HUDEP-2 (cell line): ENCODE measurements at regions not wholly inside any gene's neighbourhood (a gene's known extent, or its start where the extent isn't known, plus 50 kb on each side); places are given as distances from the start of the nearest gene placed in this dataset.
A peak's percentile ranks its signal among the peaks of the same experiment; 100 is the strongest.

Experiments
- DNase-seq, 76 experiments: peaks; one replicate each; lab custom pipeline; 2025; ENCODE audit not compliant: unreplicated experiment in 76 of 76; lab: John Stamatoyannopoulos, UW

DNA sequence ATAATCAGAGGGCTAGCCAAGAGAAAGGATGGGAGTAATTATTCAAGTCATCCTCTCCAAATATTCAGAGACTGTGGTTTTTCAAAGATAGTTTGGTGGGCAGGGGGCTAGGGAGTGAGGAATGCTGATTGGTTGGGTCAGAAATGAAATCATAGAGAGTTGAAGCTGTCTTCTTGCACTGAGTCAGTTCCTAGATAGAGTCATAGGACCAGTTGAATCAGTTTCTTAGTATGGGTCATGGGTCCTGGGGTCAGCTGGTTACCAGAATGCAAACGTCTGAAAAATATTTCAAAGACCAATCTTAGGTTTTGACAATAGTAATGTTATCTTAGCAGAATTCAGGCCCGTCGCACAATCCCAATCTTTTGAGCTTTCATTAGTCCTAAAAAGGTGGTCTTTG is 171.4 kb upstream of the SPATS2L start:
- no peak for DNase-seq

DNA sequence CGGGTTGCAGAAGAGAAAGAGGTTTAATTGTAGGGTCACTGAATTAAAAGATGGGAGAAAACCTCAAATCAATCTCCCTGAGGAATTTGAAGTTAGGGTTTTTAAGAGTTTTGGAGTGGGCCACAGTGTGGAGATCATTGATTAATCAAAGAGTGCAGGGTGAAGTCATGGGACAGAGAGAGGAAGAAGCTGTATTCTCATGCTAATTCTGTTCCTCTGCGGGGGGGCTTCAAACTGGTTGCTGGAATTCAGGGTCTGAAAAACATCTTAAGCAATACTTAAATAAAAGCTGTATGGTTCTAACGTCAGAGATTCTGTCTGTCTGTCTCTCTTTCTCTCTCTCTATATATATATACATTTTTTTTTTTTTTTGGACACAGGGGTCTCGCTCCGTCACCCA is 169.8 kb upstream of the SPATS2L start:
- DNase-seq = no peak

DNA sequence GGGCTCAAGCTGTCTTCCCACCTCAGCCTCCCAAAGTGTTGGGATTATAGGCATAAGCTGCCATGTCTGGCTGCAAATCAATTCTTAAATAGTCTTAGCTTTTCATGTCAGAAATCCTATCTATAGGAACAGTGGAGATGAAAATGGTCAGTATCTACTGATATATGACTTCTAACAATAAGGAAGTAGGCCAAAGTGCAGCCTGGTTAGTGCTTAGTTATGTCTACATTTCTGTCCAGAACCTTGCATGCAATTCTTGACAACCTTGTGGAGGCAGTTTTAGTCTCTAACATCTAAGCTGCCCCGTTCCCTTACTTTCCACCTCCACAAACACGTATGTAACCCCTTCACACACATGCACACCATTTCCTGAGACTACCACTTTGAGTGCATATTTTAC is 169.2 kb upstream of the SPATS2L start:
- DNase-seq = no peak

DNA sequence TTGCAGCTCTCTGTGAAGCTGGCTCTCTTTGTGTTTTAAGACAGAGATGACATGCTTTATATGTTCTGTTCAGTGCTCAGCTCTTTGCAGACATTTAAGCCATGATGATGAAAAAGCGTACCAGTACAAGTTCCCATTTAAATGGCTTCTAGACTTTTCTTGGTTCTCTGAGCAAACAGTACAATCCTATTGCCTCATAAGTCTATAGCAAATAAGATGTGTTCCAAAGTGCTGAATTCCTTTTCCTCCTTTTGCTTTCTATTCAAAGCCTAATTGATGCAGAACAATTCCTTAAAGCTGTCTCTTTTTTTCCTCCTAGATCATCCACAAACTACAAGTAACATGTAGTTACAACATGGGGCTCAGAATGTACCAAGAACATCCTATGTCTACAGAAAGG is 168.8 kb upstream of the SPATS2L start:
- DNase-seq = no peak

DNA sequence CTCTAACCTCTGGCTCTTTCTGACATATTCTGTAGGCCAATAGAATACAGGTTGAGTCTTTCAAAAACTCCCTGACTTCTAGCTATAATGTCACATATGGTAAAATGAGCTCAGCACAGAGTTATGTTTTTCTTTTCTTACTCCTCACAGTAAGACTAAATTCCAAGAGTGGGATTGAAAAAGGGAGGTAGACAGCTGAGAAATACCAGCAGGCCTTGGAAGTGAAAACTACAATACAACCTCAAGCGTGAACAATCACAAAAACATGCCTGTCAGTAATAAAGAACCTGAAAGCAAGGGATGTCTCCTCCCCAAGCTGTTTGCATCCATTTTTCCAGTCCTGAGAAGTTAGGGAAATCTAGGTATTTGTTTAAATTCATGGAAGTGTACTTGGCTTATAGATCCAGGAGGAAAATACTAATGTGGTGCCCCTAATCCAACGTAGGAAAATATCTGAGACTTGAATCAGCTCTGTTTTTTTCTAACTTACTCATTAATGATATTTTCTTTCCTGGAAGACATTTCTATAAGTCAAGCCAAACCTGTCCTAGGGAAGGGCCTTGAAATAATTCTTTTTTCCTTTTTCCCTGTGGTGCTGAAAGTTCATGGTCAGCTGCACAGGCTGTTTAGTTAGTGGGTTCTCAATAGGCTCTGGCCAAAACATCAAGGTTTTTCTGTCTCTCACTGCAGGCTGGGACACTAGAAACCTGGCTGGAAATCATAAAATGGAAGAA is 167.9 kb upstream of the SPATS2L start:
- DNase-seq = no peak

DNA sequence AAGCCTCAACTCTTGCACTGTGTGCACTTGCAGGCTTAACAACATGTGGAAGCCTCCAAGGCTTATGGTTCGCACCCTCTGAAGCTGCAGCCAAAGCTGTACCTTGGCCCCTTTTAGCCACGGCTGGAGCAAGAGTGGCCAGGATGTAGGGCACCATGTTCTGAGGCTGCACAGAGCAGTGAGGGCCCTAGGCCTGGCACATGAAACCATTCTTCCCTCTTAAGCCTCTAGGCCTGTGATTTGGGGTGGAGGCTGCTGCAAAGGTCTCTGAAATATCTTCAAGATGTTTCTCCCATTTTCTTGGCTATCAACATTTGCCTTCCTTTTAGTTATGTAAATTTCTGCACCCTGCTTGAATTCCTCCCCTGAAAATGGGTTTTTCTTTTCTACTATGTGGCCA is 161.9 kb upstream of the SPATS2L start:
- DNase-seq = no peak

DNA sequence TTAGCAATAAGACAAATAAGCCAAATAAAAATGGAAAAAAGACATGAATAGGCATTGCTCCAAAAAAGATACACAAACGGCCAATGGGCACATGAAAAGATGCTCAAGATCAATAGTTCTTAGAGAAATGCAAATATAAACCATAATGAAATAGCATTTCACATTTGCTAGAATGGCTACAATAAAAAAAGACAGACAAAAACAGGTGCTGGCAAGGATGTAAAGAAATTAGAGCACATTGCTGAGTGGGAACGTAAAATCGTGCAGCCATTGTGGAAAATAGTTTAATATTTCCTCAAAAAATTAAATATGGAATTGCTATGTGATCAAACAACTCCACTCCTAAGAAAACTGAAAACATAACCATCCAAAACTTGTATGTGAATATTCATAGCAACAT is 160.0 kb upstream of the SPATS2L start:
- DNase-seq = no peak

DNA sequence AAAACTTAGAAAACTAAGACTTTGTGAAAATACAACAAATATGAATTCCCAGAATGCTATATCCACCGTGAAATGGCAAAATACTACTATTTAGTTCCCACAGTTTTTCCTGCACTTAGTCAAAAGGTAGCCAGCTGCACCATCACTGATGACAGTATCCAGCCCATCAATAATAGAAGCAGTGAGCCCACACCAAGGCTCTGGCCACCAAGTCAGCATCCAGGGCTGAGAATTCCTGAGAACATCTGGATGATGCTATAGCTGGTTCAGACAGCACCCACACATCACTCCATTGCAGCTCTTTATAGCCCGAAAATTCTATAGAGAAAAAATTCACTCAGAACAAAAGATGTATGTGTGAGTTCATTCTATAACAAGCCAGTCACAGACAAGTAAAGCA is 159.1 kb upstream of the SPATS2L start:
- DNase-seq = no peak

DNA sequence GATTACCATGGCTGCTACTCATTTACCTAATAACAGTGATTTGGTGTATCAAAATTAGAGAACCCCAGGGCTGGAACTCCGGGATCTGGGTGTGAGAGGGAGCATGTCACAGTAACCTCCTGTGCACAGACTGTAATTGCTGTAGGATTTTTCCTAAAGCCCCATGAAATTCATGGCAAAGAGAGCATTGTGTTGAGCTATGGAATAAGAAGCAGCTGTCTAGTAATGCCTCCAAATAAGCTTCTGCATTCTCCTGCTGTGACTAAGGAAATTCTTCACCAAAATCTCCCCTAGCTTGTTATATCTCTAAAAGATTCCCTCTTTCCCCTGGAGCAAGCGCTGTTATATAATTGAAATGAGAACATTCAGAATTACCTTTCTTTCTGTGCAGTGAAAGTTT is 158.1 kb upstream of the SPATS2L start:
- no peak for DNase-seq

DNA sequence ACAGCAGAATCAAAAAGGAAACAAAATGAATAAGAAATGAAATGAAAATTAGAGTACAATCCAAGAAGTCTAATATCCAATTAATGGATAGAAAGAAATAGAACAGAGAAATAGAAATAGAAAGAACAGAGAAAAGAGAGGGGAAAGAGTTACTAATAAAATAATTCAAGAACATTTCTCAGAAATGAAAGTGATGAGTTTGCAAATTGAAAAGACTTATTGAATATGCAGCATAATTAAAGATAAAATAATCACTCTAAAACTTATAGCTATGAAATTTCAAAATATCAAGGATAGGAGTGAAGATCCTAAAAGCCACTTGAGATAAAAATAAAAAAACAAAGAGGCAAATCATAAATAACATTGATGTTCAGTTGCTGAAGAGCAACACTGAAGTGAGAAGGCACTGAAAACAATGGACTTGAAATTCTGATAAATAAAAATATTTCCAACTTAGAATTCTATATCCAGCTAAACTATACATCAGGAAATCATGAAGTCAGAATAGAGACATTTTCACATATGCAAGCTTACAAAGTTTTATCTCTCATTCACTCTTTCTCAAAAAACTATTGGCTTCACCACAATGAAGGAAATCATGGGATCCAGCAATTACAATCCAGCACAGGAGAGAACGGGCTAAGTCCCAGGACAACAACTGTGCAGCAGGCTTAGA is 155.9 kb upstream of the SPATS2L start:
- DNase-seq = no peak

DNA sequence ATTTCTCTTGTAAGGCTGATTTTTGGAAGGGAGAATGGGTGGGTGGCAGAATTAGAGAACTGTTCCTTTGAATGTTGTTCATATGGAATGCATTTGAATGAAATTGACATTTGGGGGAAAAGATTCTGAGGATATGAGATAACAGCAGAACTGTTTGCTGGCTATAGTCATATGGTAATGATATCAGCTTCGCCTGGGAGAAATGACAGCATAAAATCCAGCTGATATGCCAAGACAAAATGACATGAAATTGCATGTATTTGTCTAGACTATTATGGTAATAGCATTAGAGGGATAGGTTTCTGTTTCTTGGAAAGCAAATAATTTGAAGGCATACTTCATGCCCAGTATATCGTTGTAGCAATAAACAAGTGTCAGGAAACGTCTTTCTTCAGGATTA is 150.8 kb upstream of the SPATS2L start:
- peak in 4 of 76 experiments; percentile 4 to 22 (median 8) for DNase-seq

DNA sequence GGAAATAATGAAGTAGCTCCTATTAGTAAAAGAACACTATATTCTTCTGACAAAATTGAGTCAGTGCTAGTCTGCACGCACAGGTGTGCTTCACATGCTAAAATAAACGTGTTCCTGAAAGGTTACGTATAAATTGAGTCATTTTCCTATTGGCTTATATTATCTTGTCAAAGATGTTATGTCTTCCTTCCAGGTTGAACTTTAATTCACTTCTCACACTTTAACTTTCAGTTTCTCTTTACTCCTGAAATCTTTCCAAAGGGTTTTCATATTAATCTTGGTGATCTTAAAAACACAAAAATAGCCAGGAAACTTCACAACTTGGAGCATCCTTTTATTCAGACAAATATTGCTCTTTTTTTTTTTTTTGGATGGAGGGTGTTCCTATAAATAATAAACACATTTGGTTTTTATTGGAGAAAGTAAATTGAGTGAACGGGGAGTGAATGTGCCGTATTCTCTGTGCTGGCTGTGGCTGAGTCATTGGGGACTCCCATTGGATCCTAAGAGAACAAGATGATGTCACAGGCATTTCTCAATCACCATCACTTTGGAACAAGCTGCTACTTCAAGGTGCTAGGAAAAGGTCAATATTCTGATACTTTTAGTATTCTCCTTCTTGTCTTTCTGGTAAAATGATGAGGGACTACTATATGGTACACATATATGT is 150.2 kb upstream of the SPATS2L start:
- no peak for DNase-seq

DNA sequence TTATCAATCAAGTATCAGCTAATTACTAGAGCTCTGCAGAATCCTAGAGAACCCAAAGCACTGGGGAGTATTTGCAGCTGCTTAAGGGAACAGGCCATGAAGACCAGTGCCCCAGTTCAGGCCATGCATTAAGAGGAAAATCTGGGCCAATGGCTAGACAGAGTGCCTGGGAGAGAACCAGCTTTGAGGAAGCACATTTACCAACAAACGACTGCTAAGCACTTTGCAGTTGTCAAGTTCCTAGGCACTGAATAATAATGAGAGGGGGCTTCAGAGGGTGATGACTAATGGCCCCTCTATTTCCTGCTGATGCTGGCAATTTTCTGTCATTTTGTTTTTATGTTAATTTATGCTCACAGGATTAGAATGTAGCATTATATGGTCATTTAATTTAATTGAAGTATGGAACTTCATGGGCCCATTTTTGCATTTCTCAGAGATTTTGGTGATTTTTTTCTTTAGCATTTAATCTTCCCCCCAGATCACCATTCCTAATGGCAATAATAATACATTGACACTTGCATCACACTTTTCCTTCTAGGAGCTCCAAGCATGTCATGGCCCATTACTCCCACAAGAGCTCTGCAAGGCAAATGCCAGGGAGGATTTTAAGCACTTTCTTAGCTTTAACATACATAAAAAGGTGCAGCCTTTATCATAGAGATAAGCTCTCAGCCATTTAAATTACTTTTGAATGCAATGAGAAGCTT is 147.7 kb upstream of the SPATS2L start:
- no peak for DNase-seq

DNA sequence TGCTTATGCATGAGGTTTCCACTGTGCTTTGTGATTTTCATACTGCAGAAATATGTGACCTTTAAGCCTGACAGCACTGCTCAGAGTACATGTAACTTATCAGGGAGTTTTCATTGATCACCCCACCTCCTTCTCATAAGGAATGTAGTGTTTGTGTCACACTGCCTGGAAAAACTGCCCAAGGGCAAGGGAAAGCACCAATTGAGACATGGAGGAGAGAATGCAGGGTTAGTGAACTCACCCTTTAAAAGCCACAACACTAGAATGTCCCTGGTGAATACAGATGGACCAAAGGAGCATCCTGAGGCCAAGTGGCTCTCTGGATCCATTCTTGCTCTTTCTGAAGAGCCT is 147.2 kb upstream of the SPATS2L start:
- no peak for DNase-seq

DNA sequence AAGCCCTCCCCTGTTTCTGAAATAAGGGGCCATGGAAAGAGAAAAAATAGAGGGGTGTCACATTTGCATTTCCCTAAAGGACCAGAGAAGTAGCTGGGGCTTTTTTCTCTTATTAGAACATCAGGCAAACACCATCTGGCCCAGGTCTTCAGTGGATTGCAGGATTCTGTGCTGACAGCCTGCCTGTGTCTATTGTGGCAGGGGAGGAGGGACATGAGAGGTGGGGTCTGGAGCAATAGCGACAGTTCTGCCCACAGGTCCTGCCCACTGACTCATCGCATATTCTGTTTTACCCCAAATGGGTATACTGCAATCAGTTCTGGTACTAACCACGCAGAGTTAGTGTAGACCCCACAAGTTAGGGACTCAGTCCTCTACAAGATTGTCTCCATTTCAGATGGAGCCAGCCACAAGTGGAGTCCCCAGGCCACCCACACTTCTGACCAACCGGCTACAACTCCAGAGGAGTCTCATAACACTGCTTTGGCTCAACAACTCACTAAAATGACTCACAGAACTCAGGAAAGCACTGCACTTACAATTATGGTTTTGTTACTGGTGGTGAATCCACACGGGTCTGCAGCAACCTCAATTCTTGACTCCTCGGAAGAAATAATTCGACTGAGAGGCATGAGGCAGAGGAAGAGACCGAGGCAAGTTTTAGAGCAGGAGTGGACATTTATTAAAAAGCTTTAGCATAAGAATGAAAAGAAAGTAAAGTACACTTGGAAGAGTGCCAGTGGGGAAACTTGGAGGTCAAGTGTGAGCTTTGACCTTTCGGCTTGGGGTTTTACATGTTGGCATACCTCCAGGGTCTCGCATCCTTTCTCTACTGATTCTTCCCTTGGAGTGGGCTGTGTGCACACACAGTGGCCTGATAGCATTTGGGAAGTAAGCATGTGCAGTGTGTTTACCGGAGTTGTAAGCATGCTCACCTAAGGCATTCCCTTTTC is 146.4 kb upstream of the SPATS2L start:
- DNase-seq = no peak

DNA sequence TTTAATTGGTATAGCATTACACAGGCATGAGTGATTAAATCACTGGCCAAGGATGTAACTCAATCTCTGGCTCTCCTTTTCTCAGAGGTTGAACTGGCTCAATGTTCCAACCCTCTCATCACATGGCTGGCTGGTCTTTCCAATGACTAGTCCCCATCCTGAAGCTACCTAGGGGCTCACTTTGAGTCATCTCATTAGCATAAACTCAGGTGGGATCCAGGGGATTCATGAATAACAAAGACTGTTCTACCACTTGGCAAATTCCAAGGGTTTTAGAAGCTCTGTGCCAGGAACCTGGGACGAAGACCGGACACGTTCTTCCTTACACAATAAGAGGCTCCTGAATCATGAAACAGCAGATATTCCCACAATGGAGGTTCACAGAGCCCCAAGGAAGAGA is 145.0 kb upstream of the SPATS2L start:
- DNase-seq = no peak

DNA sequence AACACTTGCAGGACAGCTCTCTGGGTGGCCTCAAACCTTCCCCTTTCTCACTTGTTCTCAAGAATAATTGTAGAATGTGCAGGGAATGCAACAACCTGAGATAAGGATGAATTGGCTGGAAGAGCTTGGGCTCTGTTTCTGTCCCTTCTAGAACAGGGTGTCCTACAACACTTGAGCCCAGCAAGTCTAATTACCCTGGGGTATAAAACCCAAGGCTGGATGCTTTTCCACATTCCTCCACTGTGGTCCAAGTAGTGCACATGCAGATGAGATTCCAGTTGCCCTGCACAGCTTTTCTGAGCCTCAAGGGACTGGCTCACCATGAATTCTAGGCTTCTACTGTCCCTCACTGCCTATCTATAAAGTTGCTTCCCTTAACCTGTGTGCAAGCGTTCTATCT is 140.8 kb upstream of the SPATS2L start:
- no peak for DNase-seq

DNA sequence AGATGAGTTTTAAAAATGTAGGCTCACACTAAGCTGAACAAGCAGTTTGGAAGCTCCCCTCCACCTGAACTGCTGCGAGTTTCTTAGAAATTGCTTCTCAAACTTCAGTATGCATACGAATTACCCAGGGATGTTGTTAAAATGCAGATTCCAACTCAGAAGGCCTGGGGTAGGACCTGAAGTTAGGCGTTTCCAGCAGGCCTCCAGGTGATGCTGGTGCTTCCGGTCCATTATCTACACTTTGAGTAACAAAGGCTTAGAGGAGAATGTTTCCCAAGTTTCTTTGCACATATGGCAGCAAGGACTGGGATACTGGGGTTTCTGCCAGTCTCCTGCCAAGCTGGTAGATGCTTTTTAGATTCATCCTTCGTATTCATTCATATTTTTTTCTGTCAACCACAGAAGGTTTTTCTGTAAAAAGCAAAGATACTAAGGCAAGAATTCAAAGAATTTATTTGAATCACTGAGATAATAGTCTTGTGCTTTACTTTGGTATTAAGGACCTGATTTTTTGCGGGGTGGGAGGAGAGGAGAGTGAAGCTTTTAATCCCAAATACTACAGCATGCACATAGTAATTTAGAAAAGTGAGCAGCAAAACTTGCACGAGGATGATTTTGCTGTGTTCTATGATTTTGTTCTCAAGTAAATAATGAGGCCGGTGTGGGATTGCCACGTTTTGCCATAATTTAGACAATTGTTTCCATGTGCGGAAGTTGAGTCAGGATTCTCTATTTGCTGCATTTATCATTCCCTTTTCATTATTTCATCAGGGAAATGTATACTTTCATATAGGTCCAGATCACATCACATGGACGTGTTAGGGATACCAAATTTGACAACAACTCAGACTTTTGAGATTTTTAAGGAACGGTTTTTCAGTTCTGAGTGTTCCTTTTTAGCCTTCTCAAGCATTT is 137.6 kb upstream of the SPATS2L start:
- no peak for DNase-seq

DNA sequence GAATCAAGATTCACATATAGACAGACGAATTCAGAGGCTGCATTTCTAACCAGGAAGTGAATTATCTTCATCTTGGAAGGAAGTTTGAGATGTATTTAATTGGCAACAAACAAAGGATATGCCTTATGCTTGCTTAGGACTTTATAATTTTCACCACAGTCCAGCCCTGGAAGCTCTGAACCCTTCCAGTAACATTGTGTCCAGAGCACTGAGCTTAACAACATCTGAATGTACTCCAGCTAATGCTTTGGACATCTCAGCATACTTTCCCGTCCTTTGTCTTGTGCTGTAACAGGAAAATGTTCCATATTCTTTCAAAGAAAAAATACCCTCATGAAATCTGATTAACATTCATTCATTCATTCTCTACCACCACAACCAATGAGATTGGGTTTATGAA is 136.3 kb upstream of the SPATS2L start:
- no peak for DNase-seq
